Tibial artery (tissue), 4 donors: ENCODE measurements at regions not wholly inside any gene's neighbourhood (a gene's known extent, or its start where the extent isn't known, plus 50 kb on each side); places are given as distances from the start of the nearest gene placed in this dataset.

Experiments
- DNase-seq, 2 donors: peaks; one replicate each; pipeline ENCODE4 v3.0.0-alpha.2; 2019
- H3K27ac ChIP-seq, 2 donors: fragments of 200-600 bp; sonication (generic) in 1 of 2; 1 replicate in 1 of 2; 2 replicates in 1 of 2; pipeline ENCODE4 v1.5.1; 2018 to 2019; ENCODE audit warnings: mild to moderate bottlenecking in 1 of 2
- H3K27me3 ChIP-seq, 2 donors: fragments of 200-600 bp; sonication (generic) in 1 of 2; one replicate each; pipeline versions ENCODE4 v1.5.1 to v1.6.0; 2016 to 2019
- H3K36me3 ChIP-seq, 3 donors: fragments of 200-600 bp; sonication (generic) in 2 of 3; one replicate each; pipeline ENCODE4 v1.5.1; 2016 to 2019; ENCODE audit warnings: mild to moderate bottlenecking in 2 of 3
- H3K4me1 ChIP-seq, 4 donors: fragments of 200-600 bp; sonication (generic) in 2 of 4; 1 replicate in 3 of 4; 2 replicates in 1 of 4; pipeline ENCODE4 v1.5.1; 2016 to 2019
- H3K4me3 ChIP-seq, 2 donors: fragments of 200-600 bp; sonication (generic) in 1 of 2; 1 replicate in 1 of 2; 2 replicates in 1 of 2; pipeline ENCODE4 v1.5.1; 2018 to 2019; ENCODE audit warnings: mild to moderate bottlenecking in 2 of 2
- H3K9me3 ChIP-seq, 3 donors: fragments of 200-600 bp; sonication (generic) in 1 of 3; one replicate each; pipeline ENCODE4 v1.5.1; 2016 to 2019
- intact Hi-C: fragments of 100-400 bp; cut with DNase I; formaldehyde crosslinking; loops from one replicate; pipeline ENCODE4 v1.15.0; 2023; ENCODE audit warnings: low total_unique reads
- TF ChIP-seq, protein P1 (sequence below), 2 experiments: fragments of 200-600 bp in 1 of 2; fragments of 450-650 bp in 1 of 2; IDR thresholded peaks; one replicate each; pipeline ENCODE4 v1.5.1; 2017 to 2019; ENCODE audit warnings: antibody characterized with exemption in 2 of 2, mild to moderate bottlenecking in 1 of 2, moderate library complexity in 1 of 2

DNA sequence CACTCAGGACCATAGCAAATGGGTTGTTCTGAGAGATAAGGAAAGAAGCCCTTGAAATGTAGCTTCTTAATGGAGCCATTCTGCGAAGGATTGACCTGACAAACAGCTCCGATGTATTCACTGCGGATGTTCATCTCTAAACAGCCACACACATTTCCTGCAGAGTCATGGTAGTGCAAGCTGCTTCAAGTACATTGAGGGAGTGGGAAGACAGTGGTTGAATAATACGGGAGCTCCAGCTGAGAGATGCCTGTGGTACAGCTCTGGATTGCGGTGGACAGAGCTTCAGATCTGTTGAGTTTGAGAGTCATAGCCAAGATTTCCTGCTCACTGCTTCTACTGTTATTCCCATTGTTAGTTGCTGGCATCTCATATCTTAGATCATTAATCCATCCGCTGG, 86.6 kb downstream of the ZBTB18 start:
- Histone ChIP-seq H3K4me3 (no peak overlapping the region), H3K27ac (no peak overlapping the region)

DNA sequence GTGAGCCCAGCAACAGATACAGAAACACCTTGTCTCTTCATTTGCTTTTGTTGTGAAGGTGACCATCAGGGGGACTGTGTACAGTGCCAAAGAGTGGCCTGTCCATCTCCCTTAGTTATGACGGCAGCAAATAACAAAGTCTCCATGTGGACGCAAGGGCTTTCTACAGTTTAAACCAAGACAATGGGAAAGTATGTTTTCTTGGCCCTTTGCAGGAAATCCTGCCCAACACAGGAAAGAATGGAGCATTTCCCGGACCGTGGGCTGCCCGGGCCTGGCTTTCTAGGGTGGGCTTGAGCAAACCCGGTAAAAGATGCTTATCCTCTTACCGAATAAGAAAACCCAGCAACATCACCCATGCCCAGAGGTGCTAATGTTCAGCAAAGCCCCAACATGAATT, 87.3 kb downstream of the ZBTB18 start:
- no peak overlapping the region for H3K27ac ChIP-seq
- intact Hi-C loops = no loop called here
- H3K4me3 ChIP-seq = no peak overlapping the region

More for the DNA sequence above, 86.6 kb downstream of the ZBTB18 start:
- no peaks in the 10 kb centered on the region for H3K36me3 ChIP-seq
- no peaks in the 10 kb centered on the region for H3K9me3 ChIP-seq
- intact Hi-C loops = no loop called here
- peaks cover 0 to 9% of the 10 kb centered on the region in 2 donors for H3K27me3 ChIP-seq
- DNase-seq = no peak
- TF ChIP-seq, protein P1, sequence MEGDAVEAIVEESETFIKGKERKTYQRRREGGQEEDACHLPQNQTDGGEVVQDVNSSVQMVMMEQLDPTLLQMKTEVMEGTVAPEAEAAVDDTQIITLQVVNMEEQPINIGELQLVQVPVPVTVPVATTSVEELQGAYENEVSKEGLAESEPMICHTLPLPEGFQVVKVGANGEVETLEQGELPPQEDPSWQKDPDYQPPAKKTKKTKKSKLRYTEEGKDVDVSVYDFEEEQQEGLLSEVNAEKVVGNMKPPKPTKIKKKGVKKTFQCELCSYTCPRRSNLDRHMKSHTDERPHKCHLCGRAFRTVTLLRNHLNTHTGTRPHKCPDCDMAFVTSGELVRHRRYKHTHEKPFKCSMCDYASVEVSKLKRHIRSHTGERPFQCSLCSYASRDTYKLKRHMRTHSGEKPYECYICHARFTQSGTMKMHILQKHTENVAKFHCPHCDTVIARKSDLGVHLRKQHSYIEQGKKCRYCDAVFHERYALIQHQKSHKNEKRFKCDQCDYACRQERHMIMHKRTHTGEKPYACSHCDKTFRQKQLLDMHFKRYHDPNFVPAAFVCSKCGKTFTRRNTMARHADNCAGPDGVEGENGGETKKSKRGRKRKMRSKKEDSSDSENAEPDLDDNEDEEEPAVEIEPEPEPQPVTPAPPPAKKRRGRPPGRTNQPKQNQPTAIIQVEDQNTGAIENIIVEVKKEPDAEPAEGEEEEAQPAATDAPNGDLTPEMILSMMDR (IDR thresholded peaks at IDR 0.05) = no peak
- no peaks in the 10 kb centered on the region for H3K4me1 ChIP-seq

DNA sequence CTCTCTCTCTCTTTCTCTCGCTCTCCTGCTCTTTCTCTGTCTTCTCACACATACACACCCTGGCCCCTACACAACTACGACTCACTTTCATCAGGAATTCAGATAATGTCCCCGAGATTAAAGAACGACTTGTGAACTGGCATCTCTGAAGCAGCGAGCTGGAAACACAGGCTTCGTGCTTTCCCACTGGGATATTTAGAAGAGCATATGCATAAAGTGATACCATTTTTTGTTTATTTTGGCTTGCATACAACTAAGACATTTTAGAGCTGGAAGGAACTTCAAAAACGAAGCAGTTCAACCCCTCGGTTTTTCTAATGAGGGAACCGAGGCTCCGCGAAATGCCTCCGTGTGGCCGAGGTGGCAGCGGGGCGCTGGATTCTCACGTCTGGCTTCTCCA, 88.6 kb downstream of the ZBTB18 start:
- no peaks in the 10 kb centered on the region for H3K36me3 ChIP-seq
- no peak for DNase-seq
- H3K4me3 ChIP-seq = no peak overlapping the region
- H3K27ac ChIP-seq = no peak overlapping the region
- H3K9me3 ChIP-seq = no peaks in the 10 kb centered on the region
- peaks cover 0 to 9% of the 10 kb centered on the region in 2 donors for H3K27me3 ChIP-seq
- TF ChIP-seq, protein P1 (IDR thresholded peaks at IDR 0.05) = no peak
- intact Hi-C loops = no loop called here
- no peaks in the 10 kb centered on the region for H3K4me1 ChIP-seq

More for the DNA sequence above, 87.3 kb downstream of the ZBTB18 start:
- no peaks in the 10 kb centered on the region for H3K9me3 ChIP-seq
- TF ChIP-seq, protein P1 (IDR thresholded peaks at IDR 0.05) = no peak
- H3K4me1 ChIP-seq = no peaks in the 10 kb centered on the region
- peaks cover 0 to 9% of the 10 kb centered on the region in 2 donors for H3K27me3 ChIP-seq
- no peaks in the 10 kb centered on the region for H3K36me3 ChIP-seq
- no peak for DNase-seq

DNA sequence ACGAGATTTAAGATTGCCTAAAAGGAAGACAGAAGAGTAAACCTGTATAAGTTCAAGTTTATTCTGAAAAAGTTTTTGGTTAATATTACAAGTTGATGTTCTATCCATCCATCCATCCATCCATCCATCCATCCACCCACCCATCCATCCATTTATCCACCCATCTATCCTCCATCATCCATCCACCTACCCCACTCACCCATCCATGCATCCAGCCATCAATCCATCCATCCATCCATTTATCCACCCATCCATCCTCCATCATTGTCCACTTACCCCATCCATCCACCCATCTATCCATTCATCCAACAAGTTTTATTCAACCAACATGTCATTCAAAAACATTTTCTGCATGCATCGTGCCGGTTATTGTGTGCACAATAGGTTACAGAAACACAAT, 89.3 kb downstream of the ZBTB18 start:
- Histone ChIP-seq H3K4me1 (no peaks in the 10 kb centered on the region), H3K9me3 (no peaks in the 10 kb centered on the region), H3K36me3 (no peaks in the 10 kb centered on the region), H3K27ac (no peak overlapping the region), H3K27me3 (peaks cover 0 to 13% of the 10 kb centered on the region in 2 donors), H3K4me3 (no peak overlapping the region)
- no peak for DNase-seq
- TF ChIP-seq, protein P1 (IDR thresholded peaks at IDR 0.05) = no peak
- intact Hi-C loops = no loop called here

DNA sequence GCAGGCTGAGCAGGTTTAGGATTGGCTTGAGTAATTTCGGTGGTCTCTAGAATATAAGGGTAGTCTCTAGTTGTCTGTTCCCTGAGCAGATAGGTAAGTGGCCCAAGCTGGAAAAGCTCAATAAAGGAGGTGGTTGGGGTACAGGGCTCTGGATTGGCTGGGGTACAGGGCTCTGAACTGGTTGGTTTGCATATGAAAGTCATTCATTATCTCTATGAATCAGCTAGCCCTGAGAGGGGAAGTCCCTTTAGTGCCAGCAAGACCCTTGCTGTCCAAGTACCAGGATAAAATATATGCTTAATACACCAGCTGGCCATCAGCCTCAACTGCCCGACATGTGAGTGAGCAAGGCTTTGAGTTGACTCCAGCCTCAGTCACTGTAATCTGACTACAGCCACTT, 93.0 kb downstream of the ZBTB18 start:
- H3K4me1 ChIP-seq = no peaks in the 10 kb centered on the region
- intact Hi-C loops = no loop called here
- no peaks in the 10 kb centered on the region for H3K9me3 ChIP-seq
- no peak overlapping the region for H3K4me3 ChIP-seq
- no peak overlapping the region for H3K27ac ChIP-seq
- H3K36me3 ChIP-seq = no peaks in the 10 kb centered on the region
- DNase-seq = no peak
- H3K27me3 ChIP-seq = peaks cover 0 to 9% of the 10 kb centered on the region in 2 donors
- TF ChIP-seq, protein P1 (IDR thresholded peaks at IDR 0.05) = no peak

DNA sequence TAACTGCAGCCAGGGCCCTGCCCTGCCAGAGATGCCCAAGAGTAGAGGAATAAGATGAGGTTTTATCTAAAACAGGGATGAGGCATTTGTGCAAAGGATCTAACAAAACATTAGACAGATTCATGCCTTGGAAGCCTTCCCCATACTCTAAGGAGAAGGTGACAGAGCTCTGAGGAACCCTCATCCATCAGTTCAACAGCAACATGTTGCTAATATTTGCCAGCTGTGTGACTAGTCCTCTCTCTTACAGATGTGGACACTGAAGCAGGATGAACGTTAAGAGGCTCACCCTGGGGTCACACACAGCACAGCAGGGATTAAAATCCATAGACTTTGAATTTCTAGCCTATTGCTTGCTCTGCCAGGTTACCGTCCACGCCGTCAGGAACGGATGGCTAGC, 99.0 kb downstream of the ZBTB18 start:
- no peak overlapping the region for H3K4me3 ChIP-seq
- TF ChIP-seq, protein P1 (IDR thresholded peaks at IDR 0.05) = no peak
- no peaks in the 10 kb centered on the region for H3K9me3 ChIP-seq
- intact Hi-C loops = no loop called here
- peaks cover 0 to 1% of the 10 kb centered on the region in 2 donors for H3K27me3 ChIP-seq
- no peak overlapping the region for H3K27ac ChIP-seq
- DNase-seq = no peak
- no peaks in the 10 kb centered on the region for H3K36me3 ChIP-seq
- peaks cover 0 to 10% (median 4%) of the 10 kb centered on the region in 4 donors for H3K4me1 ChIP-seq
